ENCODE measurements at regions not wholly inside any gene's neighbourhood (a gene's known extent, or its start where the extent isn't known, plus 50 kb on each side); places are given as distances from the start of the nearest gene placed in this dataset.

DNA sequence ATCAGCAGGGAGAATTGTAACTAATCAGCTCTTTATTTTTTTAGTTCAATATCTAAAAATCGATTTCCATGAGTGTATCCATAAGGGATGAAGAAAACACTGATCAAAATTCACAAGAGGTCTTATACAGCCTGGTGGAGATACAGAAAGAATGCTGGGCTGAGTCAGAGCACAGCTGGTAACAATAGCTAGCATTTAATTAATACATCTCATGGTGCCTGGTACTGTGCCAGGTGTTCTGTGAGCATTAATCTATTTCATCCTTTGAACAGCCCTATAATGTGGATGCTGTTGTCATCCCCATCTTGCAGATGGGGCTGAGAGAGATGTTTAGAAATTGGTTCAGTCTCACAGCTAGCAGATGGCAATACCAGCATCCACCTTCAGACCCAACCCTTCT, 250.9 kb upstream of the RPS6KA3 start:
- H3K9me3 Mint-ChIP-seq: peaks cover 1% of the 10 kb centered on the region

DNA sequence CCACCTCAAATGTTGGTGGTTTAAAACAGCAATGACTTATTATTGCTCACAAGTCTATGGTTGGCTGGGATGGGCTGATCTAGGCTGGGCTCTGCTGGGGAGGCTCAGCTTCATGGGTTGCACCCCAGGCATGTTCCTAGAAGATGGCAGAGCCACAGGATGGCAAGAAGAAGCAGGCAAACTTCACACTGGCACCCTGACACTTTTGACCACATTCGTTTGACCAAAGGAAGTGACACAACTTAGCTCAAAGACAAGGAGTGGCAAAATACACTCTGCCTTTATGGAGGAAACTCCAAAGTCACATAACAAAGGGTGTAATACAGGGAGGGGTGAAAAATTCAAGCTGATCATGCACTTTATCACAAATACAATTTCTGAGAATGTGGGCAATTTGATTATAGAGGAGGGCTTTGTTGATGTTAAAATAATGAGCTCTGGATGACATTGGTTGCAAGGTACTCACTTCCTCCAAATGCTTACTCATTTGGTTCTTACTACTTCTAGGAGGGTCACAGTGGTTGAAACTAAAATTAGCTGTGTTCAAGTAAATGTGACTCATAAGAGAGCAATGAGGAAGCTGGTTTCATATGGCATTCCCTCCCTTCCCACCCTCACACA, 249.2 kb upstream of the RPS6KA3 start:
- Mint-ChIP-seq H3K27me3 (ENCODE audit: insufficient read depth) (peaks cover 9% of the 10 kb centered on the region), H3K36me3 (ENCODE audit: low read depth) (no peaks in the 10 kb centered on the region), H3K9me3 (peaks cover 6% of the 10 kb centered on the region), H3K4me3 (no peak overlapping the region), H3K27ac (no peak overlapping the region), H3K4me1 (peaks cover 2% of the 10 kb centered on the region)
- H3K4me1 ChIP-seq (ENCODE audit: control insufficient read depth, insufficient read depth, low read length): no peaks in the 10 kb centered on the region
- DNase-seq: no peak
- no peak overlapping the region for H3K9ac ChIP-seq (ENCODE audit: extremely low read depth, low read length, poor library complexity, severe bottlenecking)
- TF ChIP-seq, protein P1, sequence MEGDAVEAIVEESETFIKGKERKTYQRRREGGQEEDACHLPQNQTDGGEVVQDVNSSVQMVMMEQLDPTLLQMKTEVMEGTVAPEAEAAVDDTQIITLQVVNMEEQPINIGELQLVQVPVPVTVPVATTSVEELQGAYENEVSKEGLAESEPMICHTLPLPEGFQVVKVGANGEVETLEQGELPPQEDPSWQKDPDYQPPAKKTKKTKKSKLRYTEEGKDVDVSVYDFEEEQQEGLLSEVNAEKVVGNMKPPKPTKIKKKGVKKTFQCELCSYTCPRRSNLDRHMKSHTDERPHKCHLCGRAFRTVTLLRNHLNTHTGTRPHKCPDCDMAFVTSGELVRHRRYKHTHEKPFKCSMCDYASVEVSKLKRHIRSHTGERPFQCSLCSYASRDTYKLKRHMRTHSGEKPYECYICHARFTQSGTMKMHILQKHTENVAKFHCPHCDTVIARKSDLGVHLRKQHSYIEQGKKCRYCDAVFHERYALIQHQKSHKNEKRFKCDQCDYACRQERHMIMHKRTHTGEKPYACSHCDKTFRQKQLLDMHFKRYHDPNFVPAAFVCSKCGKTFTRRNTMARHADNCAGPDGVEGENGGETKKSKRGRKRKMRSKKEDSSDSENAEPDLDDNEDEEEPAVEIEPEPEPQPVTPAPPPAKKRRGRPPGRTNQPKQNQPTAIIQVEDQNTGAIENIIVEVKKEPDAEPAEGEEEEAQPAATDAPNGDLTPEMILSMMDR (conservative IDR thresholded peaks at IDR 0.05): no peak
- 71 to 83% methylated on average over 1 of the region's 1 CpG for WGBS, 2 experiments (ENCODE audit: insufficient coverage in 1 of 2, insufficient read length in 1 of 2)
- no peak overlapping the region for H3K27ac ChIP-seq (ENCODE audit: low read depth, low read length)
- no peaks in the 10 kb centered on the region for H3K27me3 ChIP-seq (ENCODE audit: control insufficient read depth, insufficient read depth, low read length, poor library complexity, severe bottlenecking)
- no peak overlapping the region for H3K4me3 ChIP-seq (ENCODE audit: low read length)
- no peaks in the 10 kb centered on the region for H3K36me3 ChIP-seq (ENCODE audit: control insufficient read depth, insufficient read depth, low read length)
- H3K9me3 ChIP-seq (ENCODE audit: control insufficient read depth, low read length): no peaks in the 10 kb centered on the region

More for the DNA sequence above, 250.9 kb upstream of the RPS6KA3 start:
- Histone ChIP-seq H3K4me3 (ENCODE audit: low read length) (no peak overlapping the region), H3K9ac (ENCODE audit: extremely low read depth, low read length, poor library complexity, severe bottlenecking) (no peak overlapping the region), H3K9me3 (ENCODE audit: control insufficient read depth, low read length) (no peaks in the 10 kb centered on the region), H3K27me3 (ENCODE audit: control insufficient read depth, insufficient read depth, low read length, poor library complexity, severe bottlenecking) (no peaks in the 10 kb centered on the region), H3K36me3 (ENCODE audit: control insufficient read depth, insufficient read depth, low read length) (no peaks in the 10 kb centered on the region), H3K27ac (ENCODE audit: low read depth, low read length) (no peak overlapping the region), H3K4me1 (ENCODE audit: control insufficient read depth, insufficient read depth, low read length) (no peaks in the 10 kb centered on the region)
- Mint-ChIP-seq H3K27me3 (ENCODE audit: insufficient read depth) (peaks cover 9% of the 10 kb centered on the region), H3K4me3 (no peak overlapping the region), H3K36me3 (ENCODE audit: low read depth) (no peaks in the 10 kb centered on the region), H3K27ac (no peak overlapping the region), H3K4me1 (peaks cover 2% of the 10 kb centered on the region)
- no CpG with 5 or more reads among the region's 1 CpG for WGBS, 2 experiments (ENCODE audit: insufficient coverage in 1 of 2, insufficient read length in 1 of 2)
- TF ChIP-seq, protein P1 (conservative IDR thresholded peaks at IDR 0.05): no peak
- no peak for DNase-seq

- H3K4me1 Mint-ChIP-seq: peaks cover 1% of the 10 kb centered on the region
- Histone ChIP-seq H3K4me3 (ENCODE audit: low read length) (no peak overlapping the region), H3K9ac (ENCODE audit: extremely low read depth, low read length, poor library complexity, severe bottlenecking) (no peak overlapping the region), H3K27me3 (ENCODE audit: control insufficient read depth, insufficient read depth, low read length, poor library complexity, severe bottlenecking) (no peaks in the 10 kb centered on the region), H3K9me3 (ENCODE audit: control insufficient read depth, low read length) (no peaks in the 10 kb centered on the region), H3K4me1 (ENCODE audit: control insufficient read depth, insufficient read depth, low read length) (no peaks in the 10 kb centered on the region), H3K36me3 (ENCODE audit: control insufficient read depth, insufficient read depth, low read length) (no peaks in the 10 kb centered on the region), H3K27ac (ENCODE audit: low read depth, low read length) (no peak overlapping the region)
- no peak for DNase-seq
- H3K27me3 Mint-ChIP-seq (ENCODE audit: insufficient read depth): peaks cover 8% of the 10 kb centered on the region
- peaks cover 6% of the 10 kb centered on the region for H3K9me3 Mint-ChIP-seq
- H3K4me3 Mint-ChIP-seq: no peak overlapping the region
- TF ChIP-seq, protein P1 (conservative IDR thresholded peaks at IDR 0.05): no peak
- H3K27ac Mint-ChIP-seq: no peak overlapping the region
- WGBS, 2 experiments (ENCODE audit: insufficient coverage in 1 of 2, insufficient read length in 1 of 2): 86 to 88% methylated on average over 1 of the region's 1 CpG
- H3K36me3 Mint-ChIP-seq (ENCODE audit: low read depth): no peaks in the 10 kb centered on the region
Observed at GRCh38 chrX:20514358-20514757, 247.6 kb upstream of the RPS6KA3 start.
